ENCODE measurements at regions not wholly inside any gene's neighbourhood (a gene's known extent, or its start where the extent isn't known, plus 50 kb on each side); places are given as distances from the start of the nearest gene placed in this dataset.

DNA sequence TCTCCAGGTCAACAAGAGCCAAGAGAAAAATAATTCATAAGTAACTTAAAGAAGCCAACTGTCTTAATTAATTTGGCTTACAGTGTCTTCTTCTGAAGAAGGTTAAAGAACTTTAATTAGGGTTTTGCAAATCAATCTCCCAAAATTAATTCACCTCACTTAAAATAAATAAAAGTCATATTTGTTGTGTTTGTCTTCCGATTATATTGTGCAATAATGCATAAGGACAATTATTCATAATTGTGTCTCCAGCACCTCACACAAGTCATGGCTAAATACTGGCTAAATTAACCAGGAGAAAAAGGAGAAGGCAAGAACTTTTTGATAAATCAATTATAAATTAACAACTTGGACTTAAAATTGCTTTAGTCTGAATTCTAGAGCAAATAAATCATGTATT is 899.0 kb upstream of the NR2F2 start:
- TF ChIP-seq, protein P1, sequence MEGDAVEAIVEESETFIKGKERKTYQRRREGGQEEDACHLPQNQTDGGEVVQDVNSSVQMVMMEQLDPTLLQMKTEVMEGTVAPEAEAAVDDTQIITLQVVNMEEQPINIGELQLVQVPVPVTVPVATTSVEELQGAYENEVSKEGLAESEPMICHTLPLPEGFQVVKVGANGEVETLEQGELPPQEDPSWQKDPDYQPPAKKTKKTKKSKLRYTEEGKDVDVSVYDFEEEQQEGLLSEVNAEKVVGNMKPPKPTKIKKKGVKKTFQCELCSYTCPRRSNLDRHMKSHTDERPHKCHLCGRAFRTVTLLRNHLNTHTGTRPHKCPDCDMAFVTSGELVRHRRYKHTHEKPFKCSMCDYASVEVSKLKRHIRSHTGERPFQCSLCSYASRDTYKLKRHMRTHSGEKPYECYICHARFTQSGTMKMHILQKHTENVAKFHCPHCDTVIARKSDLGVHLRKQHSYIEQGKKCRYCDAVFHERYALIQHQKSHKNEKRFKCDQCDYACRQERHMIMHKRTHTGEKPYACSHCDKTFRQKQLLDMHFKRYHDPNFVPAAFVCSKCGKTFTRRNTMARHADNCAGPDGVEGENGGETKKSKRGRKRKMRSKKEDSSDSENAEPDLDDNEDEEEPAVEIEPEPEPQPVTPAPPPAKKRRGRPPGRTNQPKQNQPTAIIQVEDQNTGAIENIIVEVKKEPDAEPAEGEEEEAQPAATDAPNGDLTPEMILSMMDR (IDR thresholded peaks at IDR 0.05; ENCODE audit: low read length) = no peak
- TF ChIP-seq EZH2phosphoT487 (IDR thresholded peaks at IDR 0.05; ENCODE audit: low read length) = no peak

All from MM.1S (cell line).